ENCODE measurements at regions not wholly inside any gene's neighbourhood (a gene's known extent, or its start where the extent isn't known, plus 50 kb on each side); places are given as distances from the start of the nearest gene placed in this dataset.

- TF ChIP-seq CTCF (IDR thresholded peaks at IDR 0.05) (no peak), POLR2A (IDR thresholded peaks at IDR 0.05) (no peak)
Observed at GRCh38 chr2:11975373-11975772, 228.9 kb downstream of the LPIN1 start.
